ENCODE measurements at regions not wholly inside any gene's neighbourhood (a gene's known extent, or its start where the extent isn't known, plus 50 kb on each side); places are given as distances from the start of the nearest gene placed in this dataset.
"Not testable (repeated sequence)": the region's sequence is repeated elsewhere in the genome, so short reads cannot be mapped to it uniquely, and the experiment has no call there.

GRCh38 chr1:37167479-37167878 lies 133.2 kb upstream of the GRIK3 start:
- H3K9me3 Mint-ChIP-seq: peaks cover 27% of the 10 kb centered on the region
- no peak overlapping the region for H3K27ac Mint-ChIP-seq
- peaks cover 10% of the 10 kb centered on the region for H3K36me3 Mint-ChIP-seq
- no peak overlapping the region for H3K4me3 Mint-ChIP-seq
- peaks cover 31% of the 10 kb centered on the region for H3K27me3 Mint-ChIP-seq
- H3K4me1 Mint-ChIP-seq: no peaks in the 10 kb centered on the region
- no peak for ATAC-seq

DNA sequence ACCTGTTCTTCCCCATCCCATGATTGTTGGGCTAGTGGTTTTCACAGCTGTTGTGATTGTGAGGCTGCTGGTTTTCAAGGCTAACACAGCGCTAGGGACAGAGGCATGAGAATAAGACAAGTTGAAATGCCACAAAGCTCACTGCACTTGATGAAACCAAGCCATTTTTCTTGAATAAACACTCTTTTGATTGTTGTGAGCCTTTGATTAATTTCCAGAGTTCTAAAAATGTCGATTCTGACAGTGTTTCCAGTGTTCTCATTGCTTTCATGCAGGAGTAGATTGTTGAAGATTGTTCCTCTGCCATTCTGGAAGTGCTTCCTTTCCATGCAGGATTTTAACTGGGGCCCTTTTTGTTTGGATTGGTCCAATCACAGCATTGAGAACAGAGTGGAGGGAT lies 134.9 kb upstream of the GRIK3 start:
- Mint-ChIP-seq H3K9me3 (peaks cover 27% of the 10 kb centered on the region), H3K27ac (no peak overlapping the region), H3K4me1 (no peaks in the 10 kb centered on the region), H3K27me3 (peaks cover 31% of the 10 kb centered on the region), H3K36me3 (peaks cover 10% of the 10 kb centered on the region), H3K4me3 (no peak overlapping the region)
- no peak for ATAC-seq

GRCh38 chr1:37169743-37170275 lies 135.5 kb upstream of the GRIK3 start:
- Mint-ChIP-seq H3K9me3 (peaks cover 25% of the 10 kb centered on the region), H3K4me3 (no peak overlapping the region), H3K4me1 (no peaks in the 10 kb centered on the region), H3K27me3 (peaks cover 31% of the 10 kb centered on the region), H3K27ac (no peak overlapping the region), H3K36me3 (peaks cover 10% of the 10 kb centered on the region)
- no peak for ATAC-seq

DNA sequence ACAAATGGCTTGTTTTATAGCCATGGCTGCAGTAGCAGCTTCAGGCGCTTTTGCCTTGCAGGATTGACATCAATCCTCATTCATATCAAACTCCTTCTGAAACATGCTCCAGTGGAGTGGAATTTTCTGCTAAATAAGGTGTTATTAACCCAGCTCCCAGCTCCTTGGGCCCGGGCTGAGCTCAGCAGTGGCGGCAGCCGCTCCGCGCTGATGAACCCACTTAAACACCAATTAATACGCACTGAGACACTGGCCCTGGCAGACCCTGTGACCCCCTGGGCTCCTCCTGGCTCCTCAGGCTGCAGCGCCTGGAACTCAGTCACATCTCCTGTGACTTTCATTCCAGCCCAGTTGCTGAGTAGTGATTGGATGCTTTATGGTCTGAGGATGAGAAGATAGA lies 137.4 kb upstream of the GRIK3 start:
- no peak overlapping the region for H3K27ac Mint-ChIP-seq
- H3K27me3 Mint-ChIP-seq: peaks cover 31% of the 10 kb centered on the region
- H3K36me3 Mint-ChIP-seq: peaks cover 6% of the 10 kb centered on the region
- H3K4me1 Mint-ChIP-seq: no peaks in the 10 kb centered on the region
- no peak for ATAC-seq
- H3K4me3 Mint-ChIP-seq: no peak overlapping the region
- peaks cover 13% of the 10 kb centered on the region for H3K9me3 Mint-ChIP-seq

DNA sequence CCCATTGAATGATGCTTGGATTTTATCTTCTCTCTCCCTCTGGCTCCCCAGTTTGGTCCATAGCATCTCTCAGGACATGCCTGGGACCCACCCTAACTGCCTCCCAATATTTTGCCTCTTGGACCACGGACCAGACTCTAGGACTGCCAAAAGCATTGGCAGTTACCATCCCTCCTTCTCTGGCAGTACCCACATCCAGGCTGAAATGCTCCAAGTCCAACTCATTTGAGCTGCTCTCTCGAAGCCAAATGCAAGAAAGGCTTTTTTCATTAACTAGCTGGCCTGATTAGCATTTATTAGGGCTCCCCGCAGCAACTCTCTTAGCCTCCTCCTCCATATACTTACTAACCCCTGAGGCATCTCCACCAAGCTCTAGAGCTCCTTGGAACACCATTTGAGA lies 140.0 kb upstream of the GRIK3 start:
- Mint-ChIP-seq H3K4me3 (no peak overlapping the region), H3K4me1 (no peaks in the 10 kb centered on the region), H3K27me3 (peaks cover 11% of the 10 kb centered on the region), H3K36me3 (no peaks in the 10 kb centered on the region), H3K27ac (no peak overlapping the region), H3K9me3 (no peaks in the 10 kb centered on the region)
- ATAC-seq: no peak

- Mint-ChIP-seq H3K36me3 (no peaks in the 10 kb centered on the region), H3K27me3 (peaks cover 11% of the 10 kb centered on the region)
Measured at GRCh38 chr1:37174876-37175275, 140.6 kb upstream of the GRIK3 start.

GRCh38 chr1:37175666-37176215 lies 141.4 kb upstream of the GRIK3 start:
- Mint-ChIP-seq H3K27me3 (peaks cover 15% of the 10 kb centered on the region), H3K36me3 (no peaks in the 10 kb centered on the region), H3K27ac (no peak overlapping the region), H3K9me3 (no peaks in the 10 kb centered on the region), H3K4me3 (no peak overlapping the region), H3K4me1 (no peaks in the 10 kb centered on the region)
- ATAC-seq: no peak

More at GRCh38 chr1:37174876-37175275, 140.6 kb upstream of the GRIK3 start:
- no peaks in the 10 kb centered on the region for H3K9me3 Mint-ChIP-seq
- no peak for ATAC-seq
- no peak overlapping the region for H3K4me3 Mint-ChIP-seq
- H3K4me1 Mint-ChIP-seq: no peaks in the 10 kb centered on the region
- H3K27ac Mint-ChIP-seq: no peak overlapping the region

- ATAC-seq: no peak
- Mint-ChIP-seq H3K27ac (no peak overlapping the region), H3K27me3 (peaks cover 20% of the 10 kb centered on the region), H3K9me3 (no peaks in the 10 kb centered on the region), H3K4me3 (no peak overlapping the region), H3K4me1 (no peaks in the 10 kb centered on the region), H3K36me3 (no peaks in the 10 kb centered on the region)
Measured at GRCh38 chr1:37176269-37176668, 142.0 kb upstream of the GRIK3 start.

DNA sequence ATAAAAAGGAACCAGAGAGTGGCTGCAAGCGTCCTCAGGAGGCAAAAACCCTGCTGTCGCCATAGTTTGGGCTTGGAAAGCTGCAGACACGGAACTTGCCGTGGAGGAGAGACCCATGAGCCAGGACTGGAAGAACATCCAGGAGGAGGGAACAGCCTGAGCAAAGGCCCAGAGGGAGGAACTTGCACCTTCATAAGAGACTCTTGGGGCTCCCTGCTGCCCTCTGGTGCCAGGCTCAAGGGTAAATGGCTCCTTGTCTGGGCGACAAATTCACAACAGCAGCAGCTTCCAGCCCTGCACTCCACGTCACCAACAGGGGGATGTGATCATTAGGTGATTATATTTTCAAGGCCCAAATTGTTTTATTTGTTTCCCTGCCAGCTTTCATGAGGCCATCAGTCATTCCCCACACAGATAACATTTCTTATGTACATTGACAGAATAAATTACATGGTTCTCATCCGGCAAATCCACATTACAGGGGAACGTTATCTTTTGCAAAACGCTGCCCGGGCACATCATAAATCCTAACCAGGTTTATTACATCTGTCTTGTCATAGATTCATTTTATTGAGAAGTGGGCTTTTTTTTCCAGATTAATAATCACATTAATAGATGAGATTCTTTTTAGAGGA lies 143.0 kb upstream of the GRIK3 start:
- Mint-ChIP-seq H3K36me3 (peaks cover 1% of the 10 kb centered on the region), H3K4me1 (no peaks in the 10 kb centered on the region), H3K27me3 (peaks cover 30% of the 10 kb centered on the region), H3K4me3 (no peak overlapping the region), H3K9me3 (peaks cover under 1% of the 10 kb centered on the region), H3K27ac (no peak overlapping the region)
- ATAC-seq: no peak

GRCh38 chr1:37181425-37181824 lies 147.1 kb upstream of the GRIK3 start:
- ATAC-seq: no peak
- peaks cover 42% of the 10 kb centered on the region for H3K27me3 Mint-ChIP-seq
- peaks cover 6% of the 10 kb centered on the region for H3K36me3 Mint-ChIP-seq
- no peak overlapping the region for H3K27ac Mint-ChIP-seq
- H3K4me3 Mint-ChIP-seq: no peak overlapping the region
- H3K9me3 Mint-ChIP-seq: peaks cover 10% of the 10 kb centered on the region
- no peaks in the 10 kb centered on the region for H3K4me1 Mint-ChIP-seq

- ATAC-seq: no peak
- H3K9me3 Mint-ChIP-seq: peaks cover 10% of the 10 kb centered on the region
- H3K4me3 Mint-ChIP-seq: no peak overlapping the region
- H3K27ac Mint-ChIP-seq: no peak overlapping the region
- H3K36me3 Mint-ChIP-seq: peaks cover 6% of the 10 kb centered on the region
- H3K27me3 Mint-ChIP-seq: peaks cover 43% of the 10 kb centered on the region
- no peaks in the 10 kb centered on the region for H3K4me1 Mint-ChIP-seq
Measured at GRCh38 chr1:37184789-37185188, 150.5 kb upstream of the GRIK3 start.

DNA sequence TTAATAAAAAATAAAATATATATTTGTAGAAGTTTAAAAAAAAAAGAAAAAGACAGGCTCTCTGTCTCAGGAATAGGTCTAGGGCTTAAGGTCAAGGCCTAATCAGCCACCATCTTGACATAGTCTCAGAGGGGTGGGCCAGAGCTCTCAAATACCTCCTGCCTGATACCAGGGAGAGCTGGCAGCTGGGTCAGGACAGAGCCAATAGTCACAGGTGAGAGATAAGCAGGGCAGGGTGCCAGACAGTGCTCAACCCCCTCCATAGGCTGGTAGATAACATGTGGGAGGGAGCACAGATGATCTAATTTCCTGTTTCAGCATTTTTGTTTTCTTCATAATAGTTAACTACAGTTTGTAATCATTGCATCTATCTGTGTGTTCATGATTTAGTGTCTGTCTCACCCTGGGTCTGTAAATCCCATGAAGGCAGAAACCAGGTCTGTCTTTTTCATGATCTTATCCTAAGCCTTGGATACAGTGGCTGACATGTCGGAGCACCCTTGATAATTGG lies 152.0 kb upstream of the GRIK3 start:
- Mint-ChIP-seq H3K9me3 (peaks cover 10% of the 10 kb centered on the region), H3K36me3 (peaks cover 6% of the 10 kb centered on the region), H3K27me3 (peaks cover 38% of the 10 kb centered on the region), H3K27ac (no peak overlapping the region), H3K4me3 (no peak overlapping the region), H3K4me1 (no peaks in the 10 kb centered on the region)
- no peak for ATAC-seq

- no peaks in the 10 kb centered on the region for H3K36me3 Mint-ChIP-seq
Measured at GRCh38 chr1:37189111-37189510, 154.8 kb upstream of the GRIK3 start.

DNA sequence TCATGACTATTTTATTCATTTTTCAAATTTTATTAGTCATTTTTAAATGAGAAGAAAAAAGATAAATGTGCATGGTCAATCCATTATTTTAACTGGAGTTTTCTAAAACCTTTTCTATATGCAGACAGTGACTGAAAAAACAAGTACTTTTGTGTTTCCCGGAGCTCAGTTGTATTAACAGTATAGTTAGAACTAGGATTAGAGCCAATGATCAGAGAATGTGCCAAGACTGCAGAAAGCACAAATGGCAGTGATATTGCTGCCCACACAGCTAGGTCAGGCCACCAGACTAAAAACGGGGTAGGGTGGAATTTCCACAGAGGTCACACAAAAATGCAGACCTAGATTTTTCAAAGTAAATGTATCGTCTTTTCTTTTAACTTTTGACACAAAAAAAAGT lies 163.1 kb upstream of the GRIK3 start:
- Mint-ChIP-seq H3K9me3 (peaks cover 10% of the 10 kb centered on the region), H3K4me3 (no peak overlapping the region), H3K27me3 (peaks cover 54% of the 10 kb centered on the region), H3K36me3 (no peaks in the 10 kb centered on the region), H3K27ac (no peak overlapping the region), H3K4me1 (no peaks in the 10 kb centered on the region)
- no peak for ATAC-seq

More at GRCh38 chr1:37189111-37189510, 154.8 kb upstream of the GRIK3 start:
- ATAC-seq: no peak
- Mint-ChIP-seq H3K9me3 (peaks cover 2% of the 10 kb centered on the region), H3K27ac (no peak overlapping the region), H3K4me1 (no peaks in the 10 kb centered on the region), H3K27me3 (peaks cover 32% of the 10 kb centered on the region), H3K4me3 (no peak overlapping the region)

DNA sequence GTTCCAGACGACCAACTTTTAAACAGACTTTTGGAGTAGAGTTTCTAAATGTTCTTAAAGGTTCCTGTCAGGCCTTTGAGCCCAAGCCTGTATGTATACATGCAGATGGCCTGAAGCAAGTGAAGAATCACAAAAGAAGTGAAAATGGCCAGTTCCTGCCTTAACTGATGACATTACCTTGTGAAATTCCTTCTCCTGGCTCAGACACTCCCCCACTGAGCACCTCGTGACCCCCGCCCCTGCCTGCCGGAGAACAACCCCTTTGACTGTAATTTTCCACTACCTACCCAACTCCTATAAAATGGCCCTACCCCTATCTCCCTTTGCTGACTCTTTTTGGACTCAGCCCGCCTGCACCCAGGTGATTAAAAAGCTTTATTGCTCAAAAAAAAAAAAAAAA lies 180.0 kb upstream of the GRIK3 start:
- H3K27me3 Mint-ChIP-seq, H3K4me1 Mint-ChIP-seq, H3K27ac Mint-ChIP-seq, H3K4me3 Mint-ChIP-seq, H3K9me3 Mint-ChIP-seq, H3K36me3 Mint-ChIP-seq, ATAC-seq: not testable (repeated sequence)

DNA sequence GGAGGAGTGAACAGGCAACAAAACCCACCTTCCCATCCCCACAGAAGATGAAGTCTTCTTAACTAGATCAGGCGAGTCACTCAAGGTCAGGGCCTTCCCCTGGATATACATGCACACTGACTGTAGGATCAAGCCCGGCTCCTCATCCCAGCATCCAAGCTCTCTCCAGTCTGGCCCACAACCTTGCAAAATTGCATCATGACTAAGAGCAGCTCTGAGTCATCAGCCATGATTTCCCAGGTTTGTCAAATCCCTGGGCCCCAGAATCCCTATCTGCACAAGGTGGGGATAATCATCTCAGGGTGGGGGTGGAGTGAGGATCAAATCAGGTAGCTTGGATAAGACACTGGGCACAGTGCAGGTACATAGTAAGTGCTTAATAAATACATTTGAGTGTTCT lies 199.3 kb upstream of the GRIK3 start:
- peaks cover 11% of the 10 kb centered on the region for H3K9me3 Mint-ChIP-seq
- peaks cover 21% of the 10 kb centered on the region for H3K4me1 Mint-ChIP-seq
- ATAC-seq: no peak
- H3K36me3 Mint-ChIP-seq: peaks cover 5% of the 10 kb centered on the region
- H3K27ac Mint-ChIP-seq: no peak overlapping the region
- no peak overlapping the region for H3K4me3 Mint-ChIP-seq
- H3K27me3 Mint-ChIP-seq: no peaks in the 10 kb centered on the region
